Activated CD4-positive, alpha-beta T cell treated with anti-CD3 and anti-CD28 coated beads for 48 hours (primary cell): ENCODE measurements at regions not wholly inside any gene's neighbourhood (a gene's known extent, or its start where the extent isn't known, plus 50 kb on each side); places are given as distances from the start of the nearest gene placed in this dataset.
"Not testable (repeated sequence)": the region's sequence is repeated elsewhere in the genome, so short reads cannot be mapped to it uniquely, and the experiment has no call there.

Experiments
- DNase-seq: peaks from one replicate; pipeline ENCODE4 v3.0.0-alpha.2; 2020

DNA sequence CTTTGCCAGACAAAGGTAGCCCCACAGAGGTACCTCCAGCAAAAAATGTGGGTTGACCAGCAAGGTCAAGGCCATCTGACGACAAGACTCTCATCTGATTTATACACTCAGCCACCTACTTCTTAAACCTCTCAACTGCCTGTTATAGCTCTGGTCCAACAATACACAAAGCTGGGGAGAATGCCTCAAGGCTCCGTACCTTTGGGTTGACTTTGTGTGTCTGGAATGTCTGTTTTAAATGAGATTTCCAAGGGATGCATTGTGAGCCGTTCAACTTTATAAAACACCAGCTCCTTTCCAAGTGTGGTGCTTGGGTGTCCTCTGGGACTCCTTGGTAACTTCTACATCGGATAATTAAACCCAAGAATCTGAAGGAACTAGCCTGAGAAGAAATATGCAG is 167.0 kb upstream of the RPL34 start:
- no peak for DNase-seq

DNA sequence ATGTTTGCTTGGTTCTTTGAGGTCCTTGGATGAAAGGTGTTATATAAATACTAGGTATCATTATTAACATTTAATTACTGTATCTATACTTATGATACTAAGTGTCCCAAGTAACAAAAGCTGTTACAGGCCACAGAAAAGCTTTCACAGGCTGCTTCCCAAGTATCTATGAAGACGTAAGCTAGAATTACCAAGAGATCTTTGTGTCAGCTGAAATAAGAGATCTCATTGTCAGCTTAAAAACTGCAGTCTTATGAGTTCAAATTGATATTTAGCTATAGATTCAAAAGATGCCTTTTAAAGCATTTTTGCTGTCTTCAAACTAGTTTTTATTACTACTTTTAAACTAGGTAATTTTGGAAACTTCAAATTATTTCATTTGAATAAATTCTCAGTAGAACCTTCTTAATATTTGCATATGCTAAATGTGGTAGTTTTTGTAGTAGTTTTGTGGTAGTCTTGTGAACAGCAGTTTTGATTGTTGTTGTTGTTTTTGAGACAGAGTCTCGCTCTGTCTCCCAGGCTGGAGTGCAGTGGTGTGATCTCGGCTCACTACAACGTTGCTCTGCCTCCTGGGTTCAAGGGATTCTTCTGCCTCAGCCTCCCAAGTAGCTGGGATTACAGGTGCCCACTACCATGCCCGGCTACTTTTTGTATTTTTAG is 170.0 kb upstream of the RPL34 start:
- no peak for DNase-seq

DNA sequence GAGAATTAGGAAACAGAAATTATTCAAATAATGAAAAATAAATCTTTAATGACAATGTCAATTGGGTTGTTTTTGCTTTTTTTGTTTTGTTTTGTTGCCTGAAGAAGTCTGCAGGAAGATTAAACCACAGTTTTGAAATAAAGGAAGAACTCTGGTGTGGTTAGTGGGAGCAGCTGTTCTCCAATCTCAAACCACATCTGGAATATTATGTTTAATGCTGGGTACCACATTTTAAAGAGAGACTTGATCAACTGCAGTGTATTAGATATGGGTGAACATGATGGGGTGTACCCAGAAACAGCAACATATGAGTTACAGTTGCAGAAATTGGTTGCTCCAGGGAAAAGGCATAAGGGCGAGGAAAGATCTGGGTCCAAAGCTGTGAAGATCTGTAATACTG is 171.2 kb upstream of the RPL34 start:
- no peak for DNase-seq

DNA sequence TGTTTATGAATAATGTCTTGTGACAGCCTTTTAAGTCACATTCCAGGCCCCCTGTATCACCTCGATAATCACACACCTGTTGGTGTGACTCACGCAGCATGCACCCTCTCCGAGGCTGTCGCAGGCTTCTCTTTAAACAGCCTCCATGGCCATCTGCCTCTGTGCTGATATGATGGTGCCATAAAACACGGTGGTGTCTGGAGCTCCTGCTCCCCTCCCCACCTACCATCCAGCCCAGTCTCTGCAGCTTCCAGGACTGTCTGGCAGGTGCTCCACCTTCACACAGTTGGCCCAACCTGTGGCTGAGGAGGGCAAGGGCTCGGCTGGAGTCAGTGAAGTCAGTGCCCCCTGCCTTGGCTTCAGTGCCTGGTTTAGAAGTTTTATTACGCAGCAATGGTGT is 173.8 kb upstream of the RPL34 start:
- DNase-seq, result no peak

DNA sequence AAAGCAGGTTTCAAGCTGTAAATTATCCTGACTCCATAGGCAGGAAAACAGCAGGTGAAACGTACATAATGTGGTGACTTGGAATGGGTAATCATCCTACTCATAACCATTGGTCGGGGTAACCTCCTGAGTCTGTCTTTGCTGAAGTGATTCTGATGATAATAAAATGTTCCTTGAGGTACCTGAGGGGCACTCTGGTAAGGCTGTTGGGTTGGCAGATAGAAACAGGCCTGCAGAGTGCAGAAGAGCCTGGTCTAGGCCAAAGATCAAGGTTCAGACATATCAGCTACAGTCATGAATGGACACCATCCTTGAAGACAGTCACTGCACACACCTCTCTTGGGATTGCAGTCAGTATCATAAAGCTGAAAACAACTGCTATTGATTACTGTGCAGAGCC is 174.7 kb upstream of the RPL34 start:
- no peak for DNase-seq

DNA sequence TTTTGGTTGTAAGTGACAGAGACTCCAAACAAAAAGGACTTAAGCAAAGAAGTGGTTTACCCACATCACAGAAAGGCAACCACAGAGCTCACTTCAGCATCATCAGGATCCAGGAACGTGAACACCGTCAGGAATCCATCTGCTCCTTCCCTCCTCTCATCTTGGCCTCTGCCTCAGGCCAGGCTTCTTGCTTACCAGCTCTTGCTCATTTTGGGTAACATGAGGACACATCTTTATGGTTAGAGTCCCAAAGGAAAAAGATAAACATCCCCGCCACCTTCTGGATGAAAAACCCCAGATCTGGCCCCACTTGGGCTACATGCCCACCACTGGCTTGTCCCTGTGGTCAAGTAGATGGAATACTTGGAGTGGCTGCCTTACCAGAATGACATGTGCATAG is 176.8 kb upstream of the RPL34 start:
- DNase-seq, result no peak

DNA sequence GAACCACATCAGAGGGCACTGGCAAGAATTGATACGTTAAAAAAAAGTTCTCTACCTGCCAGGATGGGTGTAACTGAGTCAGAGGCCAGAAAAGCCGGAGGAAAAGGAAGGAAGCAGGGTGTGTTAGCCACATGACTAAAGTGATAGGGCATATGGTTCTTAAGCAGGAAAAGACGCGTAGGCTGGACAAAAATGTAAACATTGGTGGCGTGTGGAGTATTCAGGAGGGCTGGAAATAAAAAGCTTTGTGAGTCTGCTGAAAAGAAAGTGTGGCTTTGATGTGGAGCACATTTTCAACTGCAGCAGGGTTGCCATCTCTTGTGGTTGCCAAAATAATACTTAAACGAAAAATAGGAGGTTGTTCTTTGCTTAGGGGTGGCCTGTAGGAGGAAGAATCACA is 186.5 kb upstream of the RPL34 start:
- DNase-seq, result peak; percentile 43

DNA sequence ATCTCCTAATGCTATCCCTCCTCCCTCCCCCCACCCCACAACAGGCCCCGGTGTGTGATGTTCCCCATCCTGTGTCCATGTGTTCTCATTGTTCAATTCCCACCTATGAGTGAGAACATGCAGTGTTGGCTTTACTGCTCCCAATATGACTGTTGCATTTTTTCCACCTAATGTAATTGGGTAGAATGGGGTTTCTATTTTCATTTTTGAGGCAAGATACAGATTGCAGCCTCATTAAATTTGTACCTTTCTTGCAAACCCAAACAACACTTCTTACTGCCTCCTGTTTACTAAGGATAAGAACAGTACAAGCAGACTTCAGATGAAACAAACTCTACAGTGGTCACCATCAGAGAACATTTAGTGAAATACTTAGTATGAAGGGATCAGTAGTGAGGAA is 187.0 kb upstream of the RPL34 start:
- not testable (repeated sequence) for DNase-seq

DNA sequence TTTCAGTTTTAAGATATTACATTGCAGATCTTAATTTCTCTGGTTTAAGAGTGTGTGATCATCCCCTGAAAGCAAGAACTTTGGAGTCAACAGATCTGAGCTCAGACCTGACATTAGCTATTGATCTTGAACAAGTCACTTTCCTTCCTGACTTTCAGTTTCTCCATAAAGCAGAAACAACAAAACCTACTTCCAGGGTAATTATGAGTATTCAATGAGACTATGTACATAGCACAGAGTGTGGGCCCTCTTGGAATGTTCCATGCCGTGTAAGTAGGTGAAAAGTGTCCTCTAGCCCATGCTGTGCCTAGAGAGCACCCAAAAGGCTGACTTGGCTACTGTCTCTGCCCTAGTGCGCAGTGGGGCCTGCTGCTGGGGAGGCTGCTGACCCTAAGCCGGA is 188.0 kb upstream of the RPL34 start:
- no peak for DNase-seq

DNA sequence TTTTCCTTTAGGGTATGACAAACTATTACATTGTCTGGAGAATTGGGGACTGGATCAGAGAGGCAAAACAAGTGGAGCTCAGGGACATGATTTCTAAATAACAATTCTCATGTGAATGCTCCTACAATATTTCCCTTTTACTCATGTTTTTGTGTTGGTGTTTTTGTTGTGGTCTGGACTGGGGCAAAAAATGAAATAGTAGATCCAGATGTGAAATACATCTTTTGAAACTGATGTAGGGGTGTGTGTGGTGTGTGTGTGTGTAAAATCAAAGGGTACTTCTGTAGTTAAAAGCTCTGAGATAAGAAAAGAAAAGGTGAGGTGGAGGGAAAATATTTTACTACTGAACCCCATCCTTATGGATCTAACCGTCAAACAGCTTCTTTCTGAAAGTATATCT is 188.4 kb upstream of the RPL34 start:
- no peak for DNase-seq

DNA sequence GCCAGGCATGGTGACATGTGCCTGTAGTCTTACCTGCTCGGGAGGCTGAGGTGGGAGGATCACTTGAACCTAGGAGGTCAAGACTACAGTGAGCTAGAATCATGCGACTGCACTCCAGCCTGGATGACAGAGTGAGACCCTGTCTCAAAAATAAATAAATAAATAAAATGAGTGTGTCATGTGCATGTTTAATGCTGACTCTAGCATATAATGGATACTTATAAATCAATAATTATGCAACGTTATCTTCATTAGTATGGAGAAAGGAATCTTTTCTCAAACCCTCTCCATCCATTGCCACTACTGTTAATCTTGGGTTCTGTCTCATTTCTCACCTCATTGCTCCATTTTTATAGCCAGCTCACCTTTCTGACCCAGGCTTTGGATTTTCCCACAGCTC is 189.5 kb upstream of the RPL34 start:
- DNase-seq, result no peak

DNA sequence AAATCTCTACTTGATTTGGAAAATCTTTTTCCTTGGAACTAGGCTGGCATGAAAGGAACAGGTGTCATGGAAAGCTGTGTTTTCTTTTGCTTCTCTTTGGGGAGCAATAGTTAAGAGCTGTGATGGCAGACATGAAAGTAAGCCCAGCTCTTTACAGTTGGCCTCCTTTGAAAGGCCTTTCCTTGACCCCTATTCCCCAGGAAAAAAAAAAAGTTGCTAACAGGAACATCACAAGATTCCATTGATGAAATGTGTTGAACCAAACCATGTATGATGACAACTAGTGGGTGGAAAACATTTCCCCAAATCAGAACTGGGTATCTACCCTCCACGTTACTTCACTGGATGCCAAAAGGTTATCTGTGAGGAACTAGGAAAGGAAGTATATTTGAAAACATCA is 190.7 kb upstream of the RPL34 start:
- DNase-seq, result no peak

DNA sequence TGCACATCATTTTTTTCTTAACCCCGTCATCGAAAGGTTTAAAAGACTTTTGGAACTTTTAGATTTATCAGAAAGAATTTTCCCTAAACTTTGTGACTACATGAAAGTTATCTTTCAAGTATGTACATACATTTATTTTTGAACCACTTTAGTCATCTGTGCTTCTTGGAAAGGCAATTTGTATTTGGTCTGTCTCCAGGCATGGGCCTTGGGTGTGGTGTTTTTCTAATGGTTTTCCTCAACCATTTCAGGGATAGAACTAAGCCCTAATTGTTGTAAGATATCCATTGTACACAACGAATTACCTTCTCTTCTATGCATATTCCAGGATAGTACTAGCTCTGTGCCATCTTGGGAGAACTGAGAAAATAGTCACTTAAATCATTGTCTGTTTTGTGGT is 191.5 kb upstream of the RPL34 start:
- no peak for DNase-seq

DNA sequence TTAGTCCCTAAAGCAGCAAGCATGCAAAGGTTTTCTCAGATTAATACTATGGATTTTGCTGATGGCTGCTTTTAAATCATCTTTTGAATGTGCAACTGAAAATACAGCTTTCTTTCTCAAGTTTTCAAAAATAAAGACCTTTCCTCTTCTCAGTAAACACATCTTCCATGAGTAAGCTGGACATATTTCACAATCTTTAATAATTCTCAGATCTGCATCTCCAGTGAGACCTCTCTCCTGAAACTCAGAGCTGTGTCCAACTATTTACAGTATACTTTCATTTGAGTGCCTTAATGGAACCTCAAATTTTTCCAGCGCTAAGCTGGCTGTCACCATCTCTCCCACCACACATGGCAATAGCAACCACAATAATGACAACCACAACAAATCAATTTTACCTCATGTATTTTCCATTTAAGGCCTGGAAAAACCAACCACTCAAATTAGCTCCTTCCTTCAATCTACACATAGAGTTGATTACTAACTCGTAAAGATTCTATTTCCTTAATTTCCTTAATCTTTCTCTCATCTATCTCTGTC is 192.4 kb upstream of the RPL34 start:
- no peak for DNase-seq

DNA sequence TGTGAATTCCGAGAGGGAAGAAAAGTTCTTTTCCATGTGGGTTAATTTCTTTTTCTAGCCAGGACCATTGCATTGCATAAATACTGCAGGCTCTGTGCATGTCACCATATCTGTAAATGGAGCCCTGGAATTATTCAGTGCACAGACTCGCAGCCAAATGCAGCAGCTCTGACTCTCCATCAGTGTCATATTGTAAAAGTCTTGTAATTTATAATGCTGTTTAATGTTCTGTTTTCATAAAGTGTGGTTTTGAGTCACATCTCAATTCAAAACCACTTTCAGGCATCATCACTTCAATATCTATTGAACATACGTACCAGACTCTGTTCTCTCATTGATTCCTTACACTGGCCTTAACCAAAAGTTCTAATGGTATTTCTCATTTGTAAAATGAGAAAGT is 193.9 kb upstream of the RPL34 start:
- DNase-seq, result peak; percentile 22

DNA sequence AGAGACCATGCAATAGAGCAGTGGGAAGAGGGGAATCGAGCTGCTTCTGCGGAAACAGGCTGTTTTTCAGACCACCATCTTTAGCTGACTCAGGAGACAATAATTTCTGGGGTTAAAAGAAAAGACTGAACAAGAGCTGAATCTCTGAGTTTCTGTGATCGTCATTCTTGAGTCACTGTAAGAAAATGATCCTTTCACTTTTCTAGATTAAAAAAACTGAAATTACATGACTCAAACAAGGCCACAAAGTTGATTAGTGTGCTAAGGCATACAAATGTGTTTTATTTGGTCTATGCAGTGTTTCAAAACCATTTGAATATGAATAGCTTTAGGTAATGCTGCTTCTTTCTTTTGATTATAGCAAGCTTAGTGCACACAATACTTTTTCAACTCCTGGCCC is 194.4 kb upstream of the RPL34 start:
- no peak for DNase-seq

DNA sequence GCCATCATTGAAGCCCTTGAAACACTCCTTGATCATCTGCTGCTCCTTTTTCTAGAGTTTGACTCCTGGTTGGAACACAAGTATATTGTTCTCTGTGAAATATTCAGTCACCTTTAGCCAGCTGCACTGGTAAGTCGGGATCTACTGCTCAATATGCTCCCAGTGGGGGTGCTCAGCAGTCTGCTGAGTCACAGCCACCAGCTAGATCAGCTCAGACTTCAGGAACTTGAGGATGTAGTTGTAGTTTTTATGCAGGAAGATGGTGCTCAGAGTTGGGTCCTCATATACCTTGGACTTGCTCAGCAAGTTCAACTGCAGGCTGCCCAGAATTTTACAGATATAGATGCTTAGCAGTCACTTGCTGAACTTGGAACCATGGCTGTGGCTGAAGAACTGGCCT is 202.5 kb upstream of the RPL34 start:
- DNase-seq, result no peak

DNA sequence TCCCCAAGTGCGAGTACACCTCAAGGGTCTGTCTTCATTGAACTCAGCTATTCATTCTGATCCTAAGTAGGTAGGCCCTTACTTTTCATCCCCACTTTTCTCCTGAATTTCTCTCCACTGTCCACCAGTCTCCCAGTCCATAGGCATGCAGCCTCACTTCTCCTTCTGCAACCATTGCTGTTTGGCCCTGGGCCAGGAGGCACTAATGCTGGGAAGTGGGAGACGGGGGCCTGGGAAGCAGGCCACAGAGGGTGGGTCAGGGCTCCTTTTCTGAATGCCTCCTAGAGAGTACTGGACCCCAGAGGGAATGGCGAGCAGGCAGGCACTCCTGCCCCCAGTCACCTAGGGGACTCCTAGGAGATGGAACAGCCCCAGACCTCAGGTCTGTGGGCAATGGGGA is 203.5 kb upstream of the RPL34 start:
- no peak for DNase-seq

DNA sequence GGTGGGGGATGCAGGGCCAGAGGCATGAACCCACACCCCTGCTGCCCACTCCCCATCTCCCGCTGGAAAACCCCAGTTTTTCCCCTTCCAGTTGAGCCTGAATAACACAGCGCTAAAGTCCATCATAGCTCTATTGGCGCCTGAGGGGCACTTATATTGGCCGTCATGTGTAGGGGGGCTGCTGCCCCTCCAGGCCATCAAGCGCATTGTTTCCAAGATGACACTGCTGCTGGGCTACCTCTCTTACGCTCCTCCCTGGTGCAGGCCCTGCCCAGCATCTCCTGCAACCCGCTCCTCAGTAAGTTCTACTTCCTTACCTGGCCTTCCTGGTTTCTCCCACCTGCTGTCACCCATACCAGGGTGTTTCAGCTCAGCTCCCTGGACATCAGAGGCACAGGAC is 205.0 kb upstream of the RPL34 start:
- no peak for DNase-seq

DNA sequence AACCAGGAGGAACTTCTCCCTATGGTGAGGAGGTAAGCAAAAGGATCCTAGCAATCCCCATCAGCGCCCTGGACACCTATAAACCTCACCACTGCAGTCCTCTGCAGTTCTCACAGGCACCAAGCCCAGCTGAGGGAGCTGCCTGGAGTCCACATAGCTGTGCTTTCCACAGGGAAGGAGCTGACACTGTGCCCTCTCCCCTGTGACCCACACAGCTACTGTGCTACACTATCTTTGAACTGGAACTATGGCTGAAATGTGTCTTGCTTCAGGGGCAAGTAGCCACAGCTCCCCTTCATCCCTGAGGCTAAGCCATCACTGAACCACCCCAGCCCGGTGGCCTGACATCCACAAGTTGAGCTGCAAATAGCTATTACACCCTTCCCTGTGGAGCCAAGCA is 208.5 kb upstream of the RPL34 start:
- no peak for DNase-seq

DNA sequence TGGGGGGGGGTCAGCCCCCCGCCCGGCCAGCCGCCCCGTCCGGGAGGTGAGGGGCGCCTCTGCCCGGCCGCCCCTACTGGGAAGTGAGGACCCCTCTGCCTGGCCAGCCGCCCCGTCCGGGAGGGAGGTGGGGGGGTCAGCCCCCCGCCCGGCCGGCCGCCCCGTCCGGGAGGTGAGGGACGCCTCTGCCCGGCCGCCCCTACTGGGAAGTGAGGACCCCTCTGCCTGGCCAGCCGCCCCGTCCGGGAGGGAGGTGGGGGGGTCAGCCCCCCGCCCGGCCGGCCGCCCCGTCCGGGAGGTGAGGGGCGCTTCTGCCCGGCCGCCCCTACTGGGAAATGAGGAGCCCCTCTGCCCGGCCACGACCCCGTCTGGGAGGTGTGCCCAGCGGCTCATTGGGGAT is 210.7 kb upstream of the RPL34 start:
- DNase-seq, result not testable (repeated sequence)

DNA sequence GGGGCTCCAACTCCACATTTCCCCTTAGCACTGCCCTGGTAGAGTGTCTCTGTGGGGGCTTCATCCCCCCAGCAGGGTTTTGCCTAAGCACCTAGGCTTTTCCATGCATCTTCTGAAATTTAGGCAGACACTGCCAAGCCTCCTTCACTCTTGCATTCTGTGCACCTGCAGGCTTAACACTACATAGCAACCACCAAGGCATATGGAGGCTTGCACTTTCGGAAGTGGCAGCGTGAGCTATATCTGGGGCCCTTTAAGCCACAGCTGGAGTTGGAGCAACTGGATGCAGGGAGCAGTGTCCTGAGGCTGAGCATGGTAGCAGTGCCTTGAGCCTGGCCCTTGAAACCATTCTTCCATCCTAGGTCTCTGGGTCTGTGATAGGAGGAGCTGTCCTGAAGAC is 214.8 kb upstream of the RPL34 start:
- DNase-seq, result no peak

DNA sequence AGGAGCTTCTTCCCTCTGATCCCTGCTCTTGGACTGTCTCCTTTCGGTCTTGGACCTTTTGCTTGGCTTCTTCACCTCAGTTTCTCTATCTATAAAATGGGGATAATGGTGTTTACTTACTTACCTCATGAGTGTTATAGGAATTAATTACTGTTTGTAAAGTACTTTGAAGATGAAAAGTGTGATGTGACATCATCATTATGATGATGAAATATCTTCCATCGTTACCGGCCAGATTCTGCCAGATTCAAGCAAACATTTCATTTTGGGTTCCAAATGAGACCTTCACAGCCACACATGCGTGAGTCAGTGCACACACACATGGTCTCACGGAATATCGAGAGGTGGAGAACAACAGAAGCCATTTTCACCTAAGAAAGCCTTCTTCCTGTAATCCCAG is 220.1 kb upstream of the RPL34 start:
- no peak for DNase-seq

DNA sequence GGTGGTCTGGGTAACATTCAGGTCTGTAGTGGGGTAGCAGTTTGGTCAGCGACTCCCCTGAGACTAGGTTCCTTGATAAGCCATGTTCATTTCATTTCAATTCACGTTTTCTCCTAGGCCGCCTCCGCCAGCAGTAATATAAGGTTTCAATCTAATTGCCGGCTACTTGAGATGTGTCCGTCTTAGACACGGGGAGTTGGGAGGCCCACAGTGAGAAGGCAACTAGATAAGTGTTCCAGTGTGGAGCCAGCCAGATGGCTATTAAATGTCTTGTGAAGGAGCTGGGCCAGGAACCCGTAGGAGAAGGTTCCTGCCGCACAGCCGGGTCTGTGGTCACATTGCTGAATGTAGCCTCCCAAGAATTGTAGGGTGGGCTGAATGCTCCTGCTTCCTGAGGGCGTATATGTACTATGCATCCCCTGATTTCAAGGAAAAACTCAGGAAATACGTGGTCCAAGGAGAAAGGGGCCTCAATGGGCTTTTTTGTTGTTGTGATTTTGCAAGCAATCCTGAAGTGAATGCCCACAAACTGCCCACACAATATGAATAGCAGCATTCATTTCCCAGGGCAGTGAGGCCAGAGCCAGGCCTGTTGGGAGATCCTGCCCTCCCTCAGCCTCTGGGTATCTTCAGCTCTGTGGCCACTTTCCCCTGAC is 220.6 kb upstream of the RPL34 start:
- no peak for DNase-seq

DNA sequence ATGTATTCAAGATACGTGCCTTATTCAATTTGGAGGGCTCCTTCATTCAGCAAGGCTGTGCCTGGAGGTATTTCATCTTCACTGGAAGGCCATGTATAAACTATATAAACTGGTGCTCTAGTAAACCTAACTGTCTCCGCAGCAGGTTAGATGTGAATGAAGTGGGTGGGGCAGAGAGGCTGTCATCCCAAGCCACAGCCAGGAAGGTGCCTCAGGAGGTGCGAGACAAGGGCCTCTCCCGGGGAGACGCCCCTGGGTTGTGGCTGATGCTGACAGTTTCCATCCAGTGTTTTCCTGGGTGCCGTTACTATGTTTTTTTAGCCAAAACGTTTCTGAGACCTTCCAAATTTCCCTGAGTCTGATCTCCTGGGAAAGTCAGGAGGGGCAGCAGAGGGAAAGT is 221.5 kb upstream of the RPL34 start:
- DNase-seq, result no peak
